Body of pancreas (tissue), 4 donors: ENCODE measurements at regions not wholly inside any gene's neighbourhood (a gene's known extent, or its start where the extent isn't known, plus 50 kb on each side); places are given as distances from the start of the nearest gene placed in this dataset.

Experiments
- CTCF ChIP-seq, 7 experiments: fragments of 450-650 bp in 4 of 7; fragments of 200-600 bp in 3 of 7; sonication (generic) in 3 of 7; IDR thresholded peaks; one replicate each; pipeline ENCODE4 v1.5.1; 2016 to 2019; ENCODE audit warnings: antibody characterized with exemption in 7 of 7
- POLR2A ChIP-seq, 3 donors: fragments of 450-650 bp; IDR thresholded peaks; one replicate each; pipeline ENCODE4 v1.6.1; 2016; ENCODE audit warnings: antibody characterized with exemption in 3 of 3, mild to moderate bottlenecking in 2 of 3

GRCh38 chr18:54479365-54479764 is 111.7 kb upstream of the DYNAP start:
- no peak for TF ChIP-seq POLR2A (IDR thresholded peaks at IDR 0.05)
- no peak for TF ChIP-seq CTCF (IDR thresholded peaks at IDR 0.05)
